ENCODE measurements at regions not wholly inside any gene's neighbourhood (a gene's known extent, or its start where the extent isn't known, plus 50 kb on each side); places are given as distances from the start of the nearest gene placed in this dataset.

DNA sequence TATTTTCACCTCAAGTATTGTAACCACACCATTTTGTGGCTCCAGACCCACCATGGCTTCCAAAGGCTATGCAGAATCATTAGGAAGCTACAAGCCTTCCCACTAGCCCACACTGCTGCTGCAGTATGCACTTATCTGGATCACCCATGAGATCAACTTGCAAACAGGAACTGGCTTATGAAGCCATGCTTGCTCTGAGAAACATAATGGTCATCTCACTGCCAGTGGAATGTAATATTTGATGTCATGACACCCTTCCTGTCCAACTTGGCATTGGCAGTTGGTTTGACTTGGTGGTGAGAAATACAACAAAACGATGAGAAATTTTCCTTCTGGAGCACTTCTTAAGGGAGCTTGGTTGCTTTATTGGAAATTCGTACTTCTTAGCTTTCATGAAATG is 69.3 kb upstream of the FRMD6 start:
- Mint-ChIP-seq H3K27me3 (ENCODE audit: insufficient read depth, low read depth, poor library complexity) (no peaks in the 10 kb centered on the region), H3K9me3 (no peaks in the 10 kb centered on the region), H3K36me3 (ENCODE audit: low read depth) (no peaks in the 10 kb centered on the region), H3K4me1 (peaks cover 6% of the 10 kb centered on the region), H3K4me3 (no peak overlapping the region), H3K27ac (no peak overlapping the region)
- Histone ChIP-seq H4K20me1 (replicated peaks; ENCODE audit: insufficient read depth) (no peaks in the 10 kb centered on the region), H3K4me3 (no peak overlapping the region), H3K79me2 (replicated peaks; ENCODE audit: insufficient read depth) (no peaks in the 10 kb centered on the region), H3K4me2 (no peak overlapping the region), H2AFZ (no peak overlapping the region), H3K27me3 (ENCODE audit: insufficient read depth) (no peaks in the 10 kb centered on the region), H3K27ac (ENCODE audit: low read depth) (no peak overlapping the region), H3F3A (replicated peaks; ENCODE audit: low read depth) (no peaks in the 10 kb centered on the region), H3K4me1 (ENCODE audit: insufficient read depth) (peaks cover 5% of the 10 kb centered on the region; the same call in 1 of the 2 replicates), H3K36me3 (ENCODE audit: insufficient read depth) (no peaks in the 10 kb centered on the region), H3K9me2 (ENCODE audit: insufficient read depth) (no peaks in the 10 kb centered on the region; the same call in none of the 2 replicates)
- TF ChIP-seq EZH2 (IDR thresholded peaks at IDR 0.05; ENCODE audit: low read depth, unreplicated experiment), result no peak
- TF ChIP-seq CREB1 (CRISPR knock-in tag; IDR thresholded peaks at IDR 0.05; ENCODE audit: low read depth), result no peak
- TF ChIP-seq, protein P1, sequence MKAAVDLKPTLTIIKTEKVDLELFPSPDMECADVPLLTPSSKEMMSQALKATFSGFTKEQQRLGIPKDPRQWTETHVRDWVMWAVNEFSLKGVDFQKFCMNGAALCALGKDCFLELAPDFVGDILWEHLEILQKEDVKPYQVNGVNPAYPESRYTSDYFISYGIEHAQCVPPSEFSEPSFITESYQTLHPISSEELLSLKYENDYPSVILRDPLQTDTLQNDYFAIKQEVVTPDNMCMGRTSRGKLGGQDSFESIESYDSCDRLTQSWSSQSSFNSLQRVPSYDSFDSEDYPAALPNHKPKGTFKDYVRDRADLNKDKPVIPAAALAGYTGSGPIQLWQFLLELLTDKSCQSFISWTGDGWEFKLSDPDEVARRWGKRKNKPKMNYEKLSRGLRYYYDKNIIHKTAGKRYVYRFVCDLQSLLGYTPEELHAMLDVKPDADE (IDR thresholded peaks at IDR 0.05), result no peak
- TF ChIP-seq ZNF114 (CRISPR knock-in tag; IDR thresholded peaks at IDR 0.05), result no peak
- TF ChIP-seq, protein P2, sequence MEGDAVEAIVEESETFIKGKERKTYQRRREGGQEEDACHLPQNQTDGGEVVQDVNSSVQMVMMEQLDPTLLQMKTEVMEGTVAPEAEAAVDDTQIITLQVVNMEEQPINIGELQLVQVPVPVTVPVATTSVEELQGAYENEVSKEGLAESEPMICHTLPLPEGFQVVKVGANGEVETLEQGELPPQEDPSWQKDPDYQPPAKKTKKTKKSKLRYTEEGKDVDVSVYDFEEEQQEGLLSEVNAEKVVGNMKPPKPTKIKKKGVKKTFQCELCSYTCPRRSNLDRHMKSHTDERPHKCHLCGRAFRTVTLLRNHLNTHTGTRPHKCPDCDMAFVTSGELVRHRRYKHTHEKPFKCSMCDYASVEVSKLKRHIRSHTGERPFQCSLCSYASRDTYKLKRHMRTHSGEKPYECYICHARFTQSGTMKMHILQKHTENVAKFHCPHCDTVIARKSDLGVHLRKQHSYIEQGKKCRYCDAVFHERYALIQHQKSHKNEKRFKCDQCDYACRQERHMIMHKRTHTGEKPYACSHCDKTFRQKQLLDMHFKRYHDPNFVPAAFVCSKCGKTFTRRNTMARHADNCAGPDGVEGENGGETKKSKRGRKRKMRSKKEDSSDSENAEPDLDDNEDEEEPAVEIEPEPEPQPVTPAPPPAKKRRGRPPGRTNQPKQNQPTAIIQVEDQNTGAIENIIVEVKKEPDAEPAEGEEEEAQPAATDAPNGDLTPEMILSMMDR (conservative IDR thresholded peaks at IDR 0.05; ENCODE audit: low read depth in 2 of 2), result no peak
- TF ChIP-seq, protein P3, sequence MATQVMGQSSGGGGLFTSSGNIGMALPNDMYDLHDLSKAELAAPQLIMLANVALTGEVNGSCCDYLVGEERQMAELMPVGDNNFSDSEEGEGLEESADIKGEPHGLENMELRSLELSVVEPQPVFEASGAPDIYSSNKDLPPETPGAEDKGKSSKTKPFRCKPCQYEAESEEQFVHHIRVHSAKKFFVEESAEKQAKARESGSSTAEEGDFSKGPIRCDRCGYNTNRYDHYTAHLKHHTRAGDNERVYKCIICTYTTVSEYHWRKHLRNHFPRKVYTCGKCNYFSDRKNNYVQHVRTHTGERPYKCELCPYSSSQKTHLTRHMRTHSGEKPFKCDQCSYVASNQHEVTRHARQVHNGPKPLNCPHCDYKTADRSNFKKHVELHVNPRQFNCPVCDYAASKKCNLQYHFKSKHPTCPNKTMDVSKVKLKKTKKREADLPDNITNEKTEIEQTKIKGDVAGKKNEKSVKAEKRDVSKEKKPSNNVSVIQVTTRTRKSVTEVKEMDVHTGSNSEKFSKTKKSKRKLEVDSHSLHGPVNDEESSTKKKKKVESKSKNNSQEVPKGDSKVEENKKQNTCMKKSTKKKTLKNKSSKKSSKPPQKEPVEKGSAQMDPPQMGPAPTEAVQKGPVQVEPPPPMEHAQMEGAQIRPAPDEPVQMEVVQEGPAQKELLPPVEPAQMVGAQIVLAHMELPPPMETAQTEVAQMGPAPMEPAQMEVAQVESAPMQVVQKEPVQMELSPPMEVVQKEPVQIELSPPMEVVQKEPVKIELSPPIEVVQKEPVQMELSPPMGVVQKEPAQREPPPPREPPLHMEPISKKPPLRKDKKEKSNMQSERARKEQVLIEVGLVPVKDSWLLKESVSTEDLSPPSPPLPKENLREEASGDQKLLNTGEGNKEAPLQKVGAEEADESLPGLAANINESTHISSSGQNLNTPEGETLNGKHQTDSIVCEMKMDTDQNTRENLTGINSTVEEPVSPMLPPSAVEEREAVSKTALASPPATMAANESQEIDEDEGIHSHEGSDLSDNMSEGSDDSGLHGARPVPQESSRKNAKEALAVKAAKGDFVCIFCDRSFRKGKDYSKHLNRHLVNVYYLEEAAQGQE (IDR thresholded peaks at IDR 0.05; ENCODE audit: unreplicated experiment), result no peak
- no peak for TF ChIP-seq JUNB (IDR thresholded peaks at IDR 0.05; ENCODE audit: unreplicated experiment)
- TF ChIP-seq ZNF331 (CRISPR knock-in tag; IDR thresholded peaks at IDR 0.05; ENCODE audit: low read depth), result no peak
- no peak for TF ChIP-seq NANOG (IDR thresholded peaks at IDR 0.05; ENCODE audit: borderline replicate concordance)
- no peak for TF ChIP-seq POLR2AphosphoS5 (IDR thresholded peaks at IDR 0.05; ENCODE audit: low read depth)
- TF ChIP-seq STAT1 (IDR thresholded peaks at IDR 0.05; ENCODE audit: unreplicated experiment), result no peak
- TF ChIP-seq EZH2phosphoT487 (IDR thresholded peaks at IDR 0.05; ENCODE audit: unreplicated experiment), result no peak
- TF ChIP-seq, protein P4, sequence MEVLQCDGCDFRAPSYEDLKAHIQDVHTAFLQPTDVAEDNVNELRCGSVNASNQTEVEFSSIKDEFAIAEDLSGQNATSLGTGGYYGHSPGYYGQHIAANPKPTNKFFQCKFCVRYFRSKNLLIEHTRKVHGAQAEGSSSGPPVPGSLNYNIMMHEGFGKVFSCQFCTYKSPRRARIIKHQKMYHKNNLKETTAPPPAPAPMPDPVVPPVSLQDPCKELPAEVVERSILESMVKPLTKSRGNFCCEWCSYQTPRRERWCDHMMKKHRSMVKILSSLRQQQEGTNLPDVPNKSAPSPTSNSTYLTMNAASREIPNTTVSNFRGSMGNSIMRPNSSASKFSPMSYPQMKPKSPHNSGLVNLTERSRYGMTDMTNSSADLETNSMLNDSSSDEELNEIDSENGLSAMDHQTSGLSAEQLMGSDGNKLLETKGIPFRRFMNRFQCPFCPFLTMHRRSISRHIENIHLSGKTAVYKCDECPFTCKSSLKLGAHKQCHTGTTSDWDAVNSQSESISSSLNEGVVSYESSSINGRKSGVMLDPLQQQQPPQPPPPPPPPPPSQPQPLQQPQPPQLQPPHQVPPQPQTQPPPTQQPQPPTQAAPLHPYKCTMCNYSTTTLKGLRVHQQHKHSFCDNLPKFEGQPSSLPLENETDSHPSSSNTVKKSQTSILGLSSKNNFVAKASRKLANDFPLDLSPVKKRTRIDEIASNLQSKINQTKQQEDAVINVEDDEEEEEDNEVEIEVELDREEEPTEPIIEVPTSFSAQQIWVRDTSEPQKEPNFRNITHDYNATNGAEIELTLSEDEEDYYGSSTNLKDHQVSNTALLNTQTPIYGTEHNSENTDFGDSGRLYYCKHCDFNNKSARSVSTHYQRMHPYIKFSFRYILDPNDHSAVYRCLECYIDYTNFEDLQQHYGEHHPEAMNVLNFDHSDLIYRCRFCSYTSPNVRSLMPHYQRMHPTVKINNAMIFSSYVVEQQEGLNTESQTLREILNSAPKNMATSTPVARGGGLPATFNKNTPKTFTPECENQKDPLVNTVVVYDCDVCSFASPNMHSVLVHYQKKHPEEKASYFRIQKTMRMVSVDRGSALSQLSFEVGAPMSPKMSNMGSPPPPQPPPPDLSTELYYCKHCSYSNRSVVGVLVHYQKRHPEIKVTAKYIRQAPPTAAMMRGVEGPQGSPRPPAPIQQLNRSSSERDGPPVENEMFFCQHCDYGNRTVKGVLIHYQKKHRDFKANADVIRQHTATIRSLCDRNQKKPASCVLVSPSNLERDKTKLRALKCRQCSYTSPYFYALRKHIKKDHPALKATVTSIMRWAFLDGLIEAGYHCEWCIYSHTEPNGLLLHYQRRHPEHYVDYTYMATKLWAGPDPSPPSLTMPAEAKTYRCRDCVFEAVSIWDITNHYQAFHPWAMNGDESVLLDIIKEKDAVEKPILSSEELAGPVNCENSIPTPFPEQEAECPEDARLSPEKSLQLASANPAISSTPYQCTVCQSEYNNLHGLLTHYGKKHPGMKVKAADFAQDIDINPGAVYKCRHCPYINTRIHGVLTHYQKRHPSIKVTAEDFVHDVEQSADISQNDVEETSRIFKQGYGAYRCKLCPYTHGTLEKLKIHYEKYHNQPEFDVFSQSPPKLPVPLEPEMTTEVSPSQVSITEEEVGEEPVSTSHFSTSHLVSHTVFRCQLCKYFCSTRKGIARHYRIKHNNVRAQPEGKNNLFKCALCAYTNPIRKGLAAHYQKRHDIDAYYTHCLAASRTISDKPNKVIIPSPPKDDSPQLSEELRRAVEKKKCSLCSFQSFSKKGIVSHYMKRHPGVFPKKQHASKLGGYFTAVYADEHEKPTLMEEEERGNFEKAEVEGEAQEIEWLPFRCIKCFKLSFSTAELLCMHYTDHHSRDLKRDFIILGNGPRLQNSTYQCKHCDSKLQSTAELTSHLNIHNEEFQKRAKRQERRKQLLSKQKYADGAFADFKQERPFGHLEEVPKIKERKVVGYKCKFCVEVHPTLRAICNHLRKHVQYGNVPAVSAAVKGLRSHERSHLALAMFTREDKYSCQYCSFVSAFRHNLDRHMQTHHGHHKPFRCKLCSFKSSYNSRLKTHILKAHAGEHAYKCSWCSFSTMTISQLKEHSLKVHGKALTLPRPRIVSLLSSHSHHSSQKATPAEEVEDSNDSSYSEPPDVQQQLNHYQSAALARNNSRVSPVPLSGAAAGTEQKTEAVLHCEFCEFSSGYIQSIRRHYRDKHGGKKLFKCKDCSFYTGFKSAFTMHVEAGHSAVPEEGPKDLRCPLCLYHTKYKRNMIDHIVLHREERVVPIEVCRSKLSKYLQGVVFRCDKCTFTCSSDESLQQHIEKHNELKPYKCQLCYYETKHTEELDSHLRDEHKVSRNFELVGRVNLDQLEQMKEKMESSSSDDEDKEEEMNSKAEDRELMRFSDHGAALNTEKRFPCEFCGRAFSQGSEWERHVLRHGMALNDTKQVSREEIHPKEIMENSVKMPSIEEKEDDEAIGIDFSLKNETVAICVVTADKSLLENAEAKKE (CRISPR knock-in tag; IDR thresholded peaks at IDR 0.05), result no peak
- no peak for DNase-seq (ENCODE audit: low spot score)
- no peak for ATAC-seq
